MCF 10A (cell line): ENCODE measurements at regions not wholly inside any gene's neighbourhood (a gene's known extent, or its start where the extent isn't known, plus 50 kb on each side); places are given as distances from the start of the nearest gene placed in this dataset.

Source experiments
- BruUV-seq: library from RNA; stranded (reverse); fragments of 400-500 nt; replicated peaks from 2 replicates; lab custom pipeline; 2021; lab: Mats Ljungman, UMichigan
- CTCF ChIA-PET: fragments of 300-600 bp; sonication (Branson Sonifier 250); formaldehyde crosslinking; extraction: SDS; loops from one replicate; lab custom pipeline; 2021; ENCODE audit warnings: antibody characterized with exemption, inconsistent platforms; lab: Yijun Ruan, JAX
- POLR2A ChIA-PET: fragments of 300-600, 350-650 bp; sonication (Branson Sonifier 250); formaldehyde crosslinking; extraction: SDS; loops from one replicate; lab custom pipeline; 2020; ENCODE audit warnings: antibody characterized with exemption, inconsistent platforms; lab: Yijun Ruan, JAX
- DNase-seq: peaks from one replicate; pipeline ENCODE4 v3.0.0-alpha.2; 2018; ENCODE audit not compliant: unreplicated experiment
- H3K27ac Mint-ChIP-seq: one replicate; pipeline ENCODE4 v1.8.0; 2022; ENCODE audit warnings: mild to moderate bottlenecking, low read depth, mixed read lengths; ENCODE audit not compliant: unreplicated experiment
- H3K27me3 Mint-ChIP-seq: one replicate; pipeline ENCODE4 v1.8.0; 2022; ENCODE audit warnings: mixed read lengths; ENCODE audit not compliant: insufficient read depth, unreplicated experiment
- H3K36me3 Mint-ChIP-seq: one replicate; pipeline ENCODE4 v1.8.0; 2022; ENCODE audit warnings: mild to moderate bottlenecking, moderate library complexity, mixed read lengths; ENCODE audit not compliant: insufficient read depth, unreplicated experiment
- H3K4me1 Mint-ChIP-seq: one replicate; pipeline ENCODE4 v1.8.0; 2022; ENCODE audit warnings: mixed read lengths; ENCODE audit not compliant: insufficient read depth, unreplicated experiment
- H3K4me3 Mint-ChIP-seq: one replicate; pipeline ENCODE4 v1.8.0; 2022; ENCODE audit warnings: mild to moderate bottlenecking, moderate library complexity, mixed read lengths; ENCODE audit not compliant: unreplicated experiment
- H3K9me3 Mint-ChIP-seq: one replicate; pipeline ENCODE4 v1.8.0; 2022; ENCODE audit warnings: mixed read lengths; ENCODE audit not compliant: unreplicated experiment
- CTCF ChIP-seq: fragments of 200-600 bp; IDR thresholded peaks from one replicate; pipeline ENCODE4 v1.8.0; 2022; ENCODE audit warnings: antibody characterized with exemption, mild to moderate bottlenecking; ENCODE audit not compliant: unreplicated experiment
- intact Hi-C: fragments of 100-400 bp; cut with micrococcal nuclease; formaldehyde crosslinking; loops from 2 replicates; pipeline ENCODE4 v1.14.1; 2022

DNA sequence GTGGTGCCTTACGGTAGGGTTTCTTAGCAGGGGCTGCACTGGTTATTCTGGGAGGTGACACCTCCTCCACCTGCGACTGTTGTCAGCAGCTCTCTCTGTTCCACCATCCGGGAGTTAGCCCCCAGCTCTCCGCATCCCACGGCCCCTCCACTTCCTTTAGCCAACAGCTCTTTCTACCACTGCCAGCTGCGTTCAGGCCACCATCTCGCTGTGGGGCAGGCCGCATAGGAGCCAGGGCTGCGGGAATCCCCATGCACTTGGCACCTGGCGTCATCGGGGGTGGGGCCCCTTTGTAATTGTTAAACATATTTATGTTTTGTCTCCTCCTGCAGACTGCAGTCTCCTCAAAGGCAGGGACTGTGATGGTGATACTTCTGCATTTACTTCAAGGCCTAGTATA, 480.2 kb downstream of the SMARCA1 start:
- CTCF ChIA-PET, result no interaction called here
- POLR2A ChIA-PET, result no interaction called here
- no peak for TF ChIP-seq CTCF
- Mint-ChIP-seq H3K4me1 (no peaks in the 10 kb centered on the region), H3K36me3 (no peaks in the 10 kb centered on the region), H3K27me3 (no peaks in the 10 kb centered on the region), H3K9me3 (peaks cover 7% of the 10 kb centered on the region), H3K27ac (no peak overlapping the region), H3K4me3 (no peak overlapping the region)
- no TSS peak for BruUV-seq
- no peak for DNase-seq
- intact Hi-C loops, result no loop called here

DNA sequence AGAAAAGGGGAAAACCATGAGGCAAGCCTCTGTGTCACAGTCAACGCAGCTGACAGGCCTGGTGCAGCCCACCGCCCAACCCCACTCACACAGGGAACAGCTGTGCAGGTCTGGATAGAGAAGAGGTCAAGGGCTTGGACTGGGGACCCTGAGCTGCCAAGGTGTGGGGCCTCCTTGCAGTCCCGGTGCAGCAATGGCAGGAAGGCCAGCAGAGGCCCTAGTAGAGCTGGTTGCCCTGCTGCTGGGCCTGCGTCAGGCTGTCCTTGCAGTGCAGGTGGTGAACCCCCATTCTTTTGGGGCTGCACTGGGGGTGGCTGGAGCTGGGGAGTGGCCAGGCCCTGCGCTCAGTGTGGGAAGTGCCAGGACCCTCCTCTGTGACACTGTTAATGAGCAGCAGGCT, 482.0 kb downstream of the SMARCA1 start:
- no peak overlapping the region for H3K4me3 Mint-ChIP-seq
- H3K9me3 Mint-ChIP-seq, result peaks cover 7% of the 10 kb centered on the region
- ChIA-PET CTCF (no interaction called here), POLR2A (interaction anchor here (0.6 kb wide), 1 partner anchor 13 kb away, joined by 3 read pairs; no protein-coding TSS in a partner anchor)
- H3K27me3 Mint-ChIP-seq, result no peaks in the 10 kb centered on the region
- TF ChIP-seq CTCF, result no peak
- intact Hi-C loops, result no loop called here
- no peaks in the 10 kb centered on the region for H3K36me3 Mint-ChIP-seq
- no TSS peak for BruUV-seq
- no peak for DNase-seq
- H3K27ac Mint-ChIP-seq, result no peak overlapping the region
- H3K4me1 Mint-ChIP-seq, result no peaks in the 10 kb centered on the region

DNA sequence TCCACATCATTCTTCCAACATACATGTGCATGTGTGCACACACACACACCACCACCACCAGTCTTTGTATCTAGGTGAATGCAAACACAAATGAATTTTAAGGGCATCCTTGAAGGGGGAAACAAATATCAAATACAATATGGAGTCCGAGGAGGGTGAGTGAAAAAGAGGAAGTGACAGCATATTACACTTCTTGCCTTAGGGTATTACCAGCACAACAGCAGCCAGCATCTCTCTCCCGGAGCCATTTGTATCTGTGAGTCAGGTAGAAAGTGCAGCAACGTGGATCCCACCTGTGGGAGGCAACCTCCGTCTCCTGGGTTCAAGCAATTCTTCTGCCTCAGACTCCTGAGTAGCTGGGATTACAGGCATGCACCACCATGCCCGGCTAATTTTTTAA, 483.2 kb downstream of the SMARCA1 start:
- Mint-ChIP-seq H3K9me3 (peaks cover 1% of the 10 kb centered on the region), H3K27ac (no peak overlapping the region), H3K27me3 (no peaks in the 10 kb centered on the region), H3K36me3 (no peaks in the 10 kb centered on the region), H3K4me3 (no peak overlapping the region), H3K4me1 (no peaks in the 10 kb centered on the region)
- ChIA-PET CTCF (no interaction called here), POLR2A (no interaction called here)
- no TSS peak for BruUV-seq
- DNase-seq, result no peak
- no peak for TF ChIP-seq CTCF
- intact Hi-C loops, result no loop called here

- POLR2A ChIA-PET, result interaction anchor here (0.7 kb wide), 1 partner anchor 17 kb away, joined by 3 read pairs; no protein-coding TSS in a partner anchor
- Mint-ChIP-seq H3K4me3 (no peak overlapping the region), H3K27ac (no peak overlapping the region), H3K9me3 (no peaks in the 10 kb centered on the region), H3K27me3 (no peaks in the 10 kb centered on the region), H3K36me3 (no peaks in the 10 kb centered on the region), H3K4me1 (no peaks in the 10 kb centered on the region)
- intact Hi-C loops, result no loop called here
- DNase-seq, result no peak
- CTCF ChIA-PET, result no interaction called here
- BruUV-seq, result no TSS peak
- no peak for TF ChIP-seq CTCF
Observed at GRCh38 chrX:129039176-129039575, 484.1 kb downstream of the SMARCA1 start.
